HS-5 (cell line): ENCODE measurements at regions not wholly inside any gene's neighbourhood (a gene's known extent, or its start where the extent isn't known, plus 50 kb on each side); places are given as distances from the start of the nearest gene placed in this dataset.

ENCODE experiments used
- DNase-seq: peaks from one replicate; pipeline ENCODE4 v3.0.0-alpha.2; 2012; ENCODE audit warnings: low read depth

DNA sequence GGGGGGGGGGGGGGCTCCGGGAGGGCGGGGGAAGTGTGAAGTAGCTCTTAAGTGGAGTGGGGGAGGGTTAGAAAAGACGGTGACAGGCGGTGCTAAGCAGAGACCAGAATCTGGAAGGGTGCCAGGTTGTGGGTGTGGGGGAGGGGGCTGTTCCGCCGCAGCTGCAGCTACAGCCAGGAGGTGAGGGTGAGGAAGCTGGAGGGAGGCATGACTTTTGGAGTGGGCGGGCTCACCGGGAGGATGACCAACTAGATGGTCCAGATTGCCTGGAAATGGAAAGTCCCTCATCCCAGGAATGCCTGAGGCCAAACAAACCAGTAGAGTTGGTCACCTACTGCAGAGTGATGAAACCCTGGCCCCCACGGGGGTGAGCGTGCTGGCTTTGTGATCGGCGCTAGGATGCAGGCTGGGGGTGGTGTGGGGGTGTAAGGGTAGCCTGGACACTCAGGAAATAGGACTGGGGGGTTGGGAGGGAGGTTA, 158.1 kb upstream of the SHB start:
- DNase-seq = peak; percentile 73

- DNase-seq = no peak
Observed at GRCh38 chr9:38226491-38226951, 157.5 kb upstream of the SHB start.

GRCh38 chr9:38224941-38225340, 155.9 kb upstream of the SHB start:
- no peak for DNase-seq

DNA sequence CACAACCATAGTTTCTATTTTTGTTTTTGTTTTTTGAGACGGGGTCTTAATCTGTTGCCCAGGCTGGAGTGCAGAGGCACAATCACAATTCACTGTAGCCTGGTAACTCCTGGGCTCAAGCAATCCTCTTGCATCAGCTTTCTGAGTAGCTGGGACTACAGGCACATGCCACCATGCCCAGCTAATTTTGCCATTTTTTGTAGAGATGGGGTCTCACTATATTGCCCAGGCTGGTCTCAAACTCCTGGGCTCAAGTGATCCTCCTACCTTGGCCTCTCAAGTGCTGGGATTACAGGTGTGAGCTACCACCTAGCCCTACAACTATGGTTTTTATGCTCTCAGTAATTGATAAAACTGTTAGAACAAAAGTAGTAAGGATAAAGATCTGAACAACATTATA, 147.5 kb upstream of the SHB start:
- DNase-seq = no peak

- no peak for DNase-seq
Observed at GRCh38 chr9:38215465-38215864, 146.4 kb upstream of the SHB start.

DNA sequence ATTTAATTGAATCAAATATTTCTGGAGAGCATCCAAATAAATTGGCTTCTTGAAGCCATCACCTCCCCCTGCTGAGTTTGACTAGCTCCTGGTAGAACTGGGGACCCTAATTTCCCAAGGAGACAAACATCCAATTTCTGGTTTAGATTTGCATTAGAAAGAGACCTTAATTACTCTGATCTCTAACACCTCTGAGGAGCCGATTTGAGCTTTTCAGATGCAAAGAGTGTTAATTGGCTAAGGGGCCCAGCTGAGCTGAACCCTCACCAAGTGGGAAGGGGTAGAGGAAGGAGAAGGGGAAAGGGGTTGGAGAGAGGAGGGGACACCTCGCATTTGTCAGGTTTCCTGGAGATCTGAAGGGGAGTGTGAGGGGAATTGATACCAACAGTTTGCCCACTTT, 145.4 kb upstream of the SHB start:
- DNase-seq = no peak

DNA sequence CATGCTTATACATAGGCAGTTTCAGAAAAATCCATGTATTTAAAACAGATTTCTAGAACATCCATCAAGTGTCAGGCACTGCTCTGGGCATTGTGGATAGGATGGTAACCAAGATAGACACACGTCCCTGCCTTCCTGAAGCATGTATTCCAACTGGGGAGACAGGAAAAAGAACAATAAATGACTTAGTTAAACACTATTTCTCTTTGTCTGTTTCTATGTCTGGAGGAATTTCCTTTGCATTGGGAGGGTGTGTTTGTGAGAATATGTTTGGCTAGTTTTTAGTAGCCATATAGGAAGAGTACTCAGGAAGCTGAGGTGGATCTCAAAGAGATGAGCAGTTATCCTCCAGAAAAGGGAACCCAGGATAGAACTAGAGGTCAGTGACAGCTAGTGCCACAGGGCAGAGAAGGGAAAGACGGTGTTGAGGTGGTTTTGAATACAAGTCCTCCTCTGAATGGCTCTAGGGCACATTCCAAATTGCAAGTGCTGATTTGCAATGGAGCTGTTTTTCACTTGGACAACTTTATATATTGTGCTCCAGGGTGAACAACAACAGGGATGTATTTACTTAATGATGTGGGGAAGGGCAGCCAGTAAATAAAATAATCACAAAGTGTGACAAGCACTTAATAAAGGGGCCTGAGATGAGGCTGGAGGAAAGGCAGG, 144.7 kb upstream of the SHB start:
- DNase-seq = no peak

DNA sequence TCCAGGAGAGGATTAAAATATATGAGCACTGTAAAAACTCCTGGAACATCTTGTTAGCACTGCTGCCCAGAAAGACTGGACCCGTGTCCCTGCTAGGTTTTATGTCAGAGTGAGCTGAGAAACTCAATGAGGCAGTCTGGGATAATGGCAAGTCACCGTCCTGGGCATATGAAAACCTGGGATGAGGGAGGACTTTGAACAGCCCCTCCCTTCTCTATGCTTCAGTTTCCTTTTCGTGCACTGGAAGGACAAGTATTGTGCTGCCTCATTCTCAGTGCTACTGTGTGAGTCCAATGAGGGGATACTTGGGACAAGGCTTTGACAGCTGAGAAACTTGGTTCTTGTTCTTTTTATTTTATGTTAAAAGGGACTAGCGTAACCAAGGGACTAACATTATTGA, 143.0 kb upstream of the SHB start:
- no peak for DNase-seq

DNA sequence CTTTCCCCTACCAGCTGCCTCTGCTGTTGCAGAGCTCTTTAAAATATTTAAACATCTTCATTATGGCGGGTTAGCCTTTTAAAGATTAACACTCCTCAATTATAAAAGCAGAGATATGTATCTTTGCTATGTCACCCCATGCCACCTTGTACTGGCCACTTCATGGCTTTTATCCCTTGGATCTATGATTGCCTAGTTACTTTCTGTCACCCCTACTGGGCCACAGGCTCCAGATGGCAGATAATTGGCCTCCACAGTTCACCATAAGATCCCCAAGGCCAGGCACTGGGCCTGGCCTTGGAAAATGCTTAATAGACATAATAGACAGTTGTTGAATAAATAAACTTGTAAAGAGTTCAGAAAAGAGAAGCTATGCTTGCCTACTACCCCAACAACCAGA, 142.0 kb upstream of the SHB start:
- DNase-seq = no peak

GRCh38 chr9:38208206-38208901, 139.3 kb upstream of the SHB start:
- DNase-seq = no peak

- DNase-seq = no peak
Observed at GRCh38 chr9:38207247-38207778, 138.3 kb upstream of the SHB start.

DNA sequence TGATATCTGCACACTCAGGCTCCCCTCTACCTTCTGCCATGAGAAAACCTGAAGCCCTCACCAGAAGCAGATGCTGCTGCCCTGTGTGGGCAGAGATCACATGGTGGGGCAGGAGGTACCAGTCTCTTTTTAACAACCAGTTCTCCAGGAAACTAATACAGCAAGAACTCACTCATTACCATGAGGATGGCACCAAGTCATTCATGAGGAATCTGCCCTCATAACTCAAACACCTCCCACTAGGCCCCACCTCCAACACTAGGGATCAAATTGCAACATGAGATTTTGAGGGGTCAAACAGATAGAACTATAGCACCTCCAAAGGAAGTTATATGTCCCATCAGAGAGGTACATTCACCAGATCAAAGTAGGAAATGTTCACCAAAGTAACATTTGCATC, 136.3 kb upstream of the SHB start:
- peak; percentile 36 for DNase-seq

DNA sequence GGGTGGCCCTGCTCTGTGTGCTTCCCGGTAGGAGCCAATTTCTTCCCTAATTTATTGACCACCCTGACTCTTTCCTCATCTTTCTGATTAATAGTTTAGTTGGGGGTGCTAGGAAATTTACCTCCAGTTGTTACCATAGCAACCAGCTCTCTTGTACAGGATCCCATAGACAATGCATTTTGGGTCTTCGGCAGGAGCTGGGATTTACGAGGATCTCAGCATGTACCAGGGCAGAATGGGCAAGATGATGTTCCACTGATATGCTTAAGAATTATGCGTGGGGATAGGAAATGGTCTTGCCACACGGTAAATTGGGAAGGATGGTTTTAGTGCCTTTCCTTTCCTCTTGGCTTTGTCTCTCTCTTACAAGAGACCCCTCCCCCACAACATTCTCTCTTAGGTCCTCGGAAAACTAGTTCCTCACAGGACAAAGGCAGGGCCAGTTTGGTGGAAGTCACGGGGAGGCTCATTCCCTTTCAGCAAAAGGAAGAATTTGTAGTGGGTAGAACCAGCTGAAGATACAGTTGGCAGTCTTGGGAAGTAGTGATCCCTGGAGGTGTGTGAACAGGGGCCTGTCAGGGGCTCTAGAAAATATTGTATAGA, 133.4 kb upstream of the SHB start:
- no peak for DNase-seq

- DNase-seq = no peak
Observed at GRCh38 chr9:38201844-38202243, 132.8 kb upstream of the SHB start.

DNA sequence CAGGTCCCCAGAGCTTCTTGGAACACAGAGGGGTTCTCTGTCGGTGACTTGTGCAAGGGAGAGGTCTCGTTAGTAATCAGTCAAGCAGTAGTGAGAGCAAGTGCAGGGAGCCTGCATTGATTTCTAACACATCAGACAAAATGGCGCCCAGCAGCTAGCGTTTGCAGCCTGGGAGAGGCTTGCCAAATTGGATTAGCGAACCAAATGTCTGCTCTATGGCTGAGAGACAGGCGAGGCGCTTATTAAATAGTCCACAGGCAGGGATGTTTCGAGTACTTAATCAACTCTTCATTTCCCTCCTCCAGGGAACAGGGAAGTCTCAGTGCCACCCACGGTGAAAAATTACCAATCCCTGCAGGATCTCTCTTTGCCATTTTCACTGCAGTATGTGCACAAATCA, 131.4 kb upstream of the SHB start:
- no peak for DNase-seq

GRCh38 chr9:38198140-38198539, 129.1 kb upstream of the SHB start:
- no peak for DNase-seq

DNA sequence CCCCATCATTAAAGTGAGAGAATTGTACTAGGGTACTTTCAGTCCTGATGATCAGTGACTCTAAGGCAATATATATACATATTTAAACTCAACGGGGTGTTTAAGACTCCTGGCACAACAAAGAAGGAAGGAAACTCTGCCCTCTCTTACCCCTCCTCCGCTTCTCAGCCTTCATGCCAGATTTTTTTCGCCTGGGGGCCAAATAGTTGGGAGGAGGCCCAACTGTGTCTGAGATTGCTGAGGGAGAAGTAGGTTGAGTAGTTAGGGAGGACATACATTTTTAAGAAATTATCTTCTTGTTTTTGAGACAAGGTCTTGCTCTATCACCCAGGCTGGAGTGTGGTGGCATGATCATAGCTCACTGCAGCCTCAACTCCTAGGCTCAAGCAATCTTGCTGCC, 127.7 kb upstream of the SHB start:
- no peak for DNase-seq

DNA sequence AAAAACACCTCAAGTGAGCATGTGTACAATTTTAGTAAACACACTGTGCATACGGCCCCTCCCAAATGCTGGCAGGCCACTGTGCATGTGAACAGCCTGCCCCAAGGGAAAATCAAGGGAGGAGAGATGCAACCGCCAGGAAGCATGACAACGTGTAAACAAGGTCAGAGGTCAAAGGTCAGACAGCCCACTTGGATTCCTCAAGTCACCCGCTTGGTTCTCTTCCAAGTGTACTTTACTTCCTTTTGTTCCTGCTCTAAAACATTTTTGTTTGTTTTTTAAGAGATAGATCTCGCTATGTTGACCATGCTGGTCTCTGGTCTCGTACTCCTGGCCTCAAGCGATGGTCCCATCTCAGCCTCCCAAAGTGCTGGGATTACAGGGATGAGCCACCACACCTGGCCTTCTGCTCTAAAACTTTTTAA, 126.7 kb upstream of the SHB start:
- no peak for DNase-seq

GRCh38 chr9:38194870-38195269, 125.8 kb upstream of the SHB start:
- no peak for DNase-seq

GRCh38 chr9:38192731-38193265, 123.8 kb upstream of the SHB start:
- DNase-seq = no peak

- DNase-seq = no peak
Observed at GRCh38 chr9:38186404-38187115, 117.5 kb upstream of the SHB start.
